Right renal cortex interstitium (tissue), 3 donors: ENCODE measurements at regions not wholly inside any gene's neighbourhood (a gene's known extent, or its start where the extent isn't known, plus 50 kb on each side); places are given as distances from the start of the nearest gene placed in this dataset.

Experiments
- DNase-seq, 3 donors: peaks; one replicate each; pipeline ENCODE4 v3.0.0-alpha.2; 2013; ENCODE audit warnings: low read depth in 3 of 3, low spot score in 2 of 3

DNA sequence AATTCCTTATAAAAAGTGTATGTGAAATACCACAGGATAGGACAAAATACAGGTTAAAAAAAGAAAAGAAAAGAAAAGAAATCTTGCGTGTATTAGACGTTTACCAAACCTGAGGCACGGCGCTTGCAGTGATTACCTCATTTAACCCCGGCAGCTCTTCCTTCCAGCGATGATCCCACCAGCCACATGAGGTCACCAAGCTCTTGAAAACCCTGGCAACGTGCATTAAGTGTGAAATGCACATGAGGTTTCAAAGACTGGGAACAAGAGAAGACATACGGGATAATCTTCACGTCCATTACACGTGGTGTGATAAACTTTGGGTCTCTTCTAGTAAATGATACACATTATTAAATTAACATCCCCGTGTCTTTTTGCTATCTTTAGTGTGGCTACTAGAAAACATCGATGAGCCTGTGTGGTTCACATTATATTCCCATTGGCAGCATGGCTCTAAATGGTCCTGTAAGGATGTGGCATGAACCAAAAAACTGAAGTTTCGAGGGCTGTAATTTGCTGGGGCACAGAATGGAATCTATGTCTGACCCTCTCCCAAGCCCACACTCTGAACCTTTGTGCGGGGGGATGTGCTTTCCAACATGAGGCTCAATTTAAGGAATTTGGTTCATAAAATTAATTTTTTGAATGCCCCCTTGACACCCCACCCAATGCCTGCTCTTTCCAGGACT lies 59.2 kb upstream of the THBS2 start:
- no peak for DNase-seq

DNA sequence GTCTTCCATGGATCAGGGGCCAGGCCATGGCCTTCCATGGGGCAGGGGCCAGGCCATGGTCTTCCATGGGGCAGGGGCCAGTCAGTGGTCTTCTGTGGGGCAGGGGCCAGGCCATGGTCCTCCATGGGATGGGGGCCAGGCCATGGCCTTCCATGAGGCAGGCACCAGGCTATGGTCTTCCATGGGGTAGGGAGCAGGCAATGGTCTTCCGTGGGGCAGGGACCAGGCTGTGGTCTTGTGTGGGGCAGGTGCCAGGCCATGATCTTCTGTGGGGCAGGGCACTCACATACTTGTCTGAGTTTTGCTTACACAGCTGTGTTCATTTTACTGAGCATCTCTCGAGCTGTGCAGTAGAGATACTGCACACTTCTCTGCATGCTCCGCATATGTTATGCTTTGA lies 57.3 kb upstream of the THBS2 start:
- DNase-seq = no peak
